ENCODE measurements at regions not wholly inside any gene's neighbourhood (a gene's known extent, or its start where the extent isn't known, plus 50 kb on each side); places are given as distances from the start of the nearest gene placed in this dataset.

- TF ChIP-seq, protein P1, sequence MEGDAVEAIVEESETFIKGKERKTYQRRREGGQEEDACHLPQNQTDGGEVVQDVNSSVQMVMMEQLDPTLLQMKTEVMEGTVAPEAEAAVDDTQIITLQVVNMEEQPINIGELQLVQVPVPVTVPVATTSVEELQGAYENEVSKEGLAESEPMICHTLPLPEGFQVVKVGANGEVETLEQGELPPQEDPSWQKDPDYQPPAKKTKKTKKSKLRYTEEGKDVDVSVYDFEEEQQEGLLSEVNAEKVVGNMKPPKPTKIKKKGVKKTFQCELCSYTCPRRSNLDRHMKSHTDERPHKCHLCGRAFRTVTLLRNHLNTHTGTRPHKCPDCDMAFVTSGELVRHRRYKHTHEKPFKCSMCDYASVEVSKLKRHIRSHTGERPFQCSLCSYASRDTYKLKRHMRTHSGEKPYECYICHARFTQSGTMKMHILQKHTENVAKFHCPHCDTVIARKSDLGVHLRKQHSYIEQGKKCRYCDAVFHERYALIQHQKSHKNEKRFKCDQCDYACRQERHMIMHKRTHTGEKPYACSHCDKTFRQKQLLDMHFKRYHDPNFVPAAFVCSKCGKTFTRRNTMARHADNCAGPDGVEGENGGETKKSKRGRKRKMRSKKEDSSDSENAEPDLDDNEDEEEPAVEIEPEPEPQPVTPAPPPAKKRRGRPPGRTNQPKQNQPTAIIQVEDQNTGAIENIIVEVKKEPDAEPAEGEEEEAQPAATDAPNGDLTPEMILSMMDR (IDR thresholded peaks at IDR 0.05; ENCODE audit: borderline replicate concordance, extremely low read depth, low read length, poor library complexity, severe bottlenecking), result no peak
- no peak for TF ChIP-seq EZH2 (IDR thresholded peaks at IDR 0.05; ENCODE audit: borderline replicate concordance, low read depth, low read length, severe bottlenecking)
These were observed 271.6 kb upstream of the ARRDC4 start for GRCh38 chr15:97688886-97689285.
